ENCODE measurements at regions not wholly inside any gene's neighbourhood (a gene's known extent, or its start where the extent isn't known, plus 50 kb on each side); places are given as distances from the start of the nearest gene placed in this dataset.

DNA sequence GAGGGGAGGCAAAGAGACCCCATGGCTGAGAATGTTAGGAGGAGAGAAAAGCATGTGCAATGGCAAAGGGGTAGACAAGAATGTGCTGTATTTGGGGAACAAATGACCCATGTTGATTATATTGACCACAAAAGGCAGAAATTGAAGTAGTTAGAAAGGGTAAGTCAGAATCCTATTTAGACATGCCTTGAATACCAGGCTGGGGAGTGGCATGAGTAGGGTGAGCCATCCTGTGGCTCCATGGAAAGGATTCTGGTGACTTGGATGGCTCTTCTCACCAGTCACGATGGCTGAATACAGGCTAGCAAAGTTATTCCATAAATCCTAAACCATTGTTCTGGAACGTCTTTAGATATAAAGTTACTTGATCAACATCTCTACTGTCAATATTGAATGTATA is 73.4 kb upstream of the MEF2C start:
- no peak for TF ChIP-seq EZH2 (IDR thresholded peaks at IDR 0.05; ENCODE audit: insufficient read depth, low read length)
- TF ChIP-seq, protein P1, sequence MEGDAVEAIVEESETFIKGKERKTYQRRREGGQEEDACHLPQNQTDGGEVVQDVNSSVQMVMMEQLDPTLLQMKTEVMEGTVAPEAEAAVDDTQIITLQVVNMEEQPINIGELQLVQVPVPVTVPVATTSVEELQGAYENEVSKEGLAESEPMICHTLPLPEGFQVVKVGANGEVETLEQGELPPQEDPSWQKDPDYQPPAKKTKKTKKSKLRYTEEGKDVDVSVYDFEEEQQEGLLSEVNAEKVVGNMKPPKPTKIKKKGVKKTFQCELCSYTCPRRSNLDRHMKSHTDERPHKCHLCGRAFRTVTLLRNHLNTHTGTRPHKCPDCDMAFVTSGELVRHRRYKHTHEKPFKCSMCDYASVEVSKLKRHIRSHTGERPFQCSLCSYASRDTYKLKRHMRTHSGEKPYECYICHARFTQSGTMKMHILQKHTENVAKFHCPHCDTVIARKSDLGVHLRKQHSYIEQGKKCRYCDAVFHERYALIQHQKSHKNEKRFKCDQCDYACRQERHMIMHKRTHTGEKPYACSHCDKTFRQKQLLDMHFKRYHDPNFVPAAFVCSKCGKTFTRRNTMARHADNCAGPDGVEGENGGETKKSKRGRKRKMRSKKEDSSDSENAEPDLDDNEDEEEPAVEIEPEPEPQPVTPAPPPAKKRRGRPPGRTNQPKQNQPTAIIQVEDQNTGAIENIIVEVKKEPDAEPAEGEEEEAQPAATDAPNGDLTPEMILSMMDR (IDR thresholded peaks at IDR 0.05; ENCODE audit: insufficient read depth, low read depth, low read length): no peak
